ENCODE measurements at regions not wholly inside any gene's neighbourhood (a gene's known extent, or its start where the extent isn't known, plus 50 kb on each side); places are given as distances from the start of the nearest gene placed in this dataset.
"Not testable (repeated sequence)": the region's sequence is repeated elsewhere in the genome, so short reads cannot be mapped to it uniquely, and the experiment has no call there.

DNA sequence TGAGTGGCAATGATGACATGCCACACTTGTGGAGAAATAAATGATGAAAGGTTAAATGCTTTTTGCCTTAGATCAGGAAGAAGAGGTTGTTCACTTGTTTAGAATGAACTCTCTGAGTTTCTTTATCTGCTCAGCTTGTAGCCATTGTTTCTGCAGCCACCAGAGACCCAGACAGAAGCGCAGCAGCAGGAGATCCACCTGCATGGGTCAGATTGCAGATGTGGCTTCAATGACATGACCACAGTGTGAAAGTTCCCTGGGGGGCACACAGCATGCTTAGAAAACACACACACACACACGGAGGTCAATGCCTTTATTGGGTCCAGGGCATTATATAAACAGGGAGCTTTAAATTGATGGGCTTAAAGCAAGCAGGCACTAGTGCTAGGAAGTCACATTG is 129.0 kb upstream of the ZNF658 start:
- not testable (repeated sequence) for DNase-seq

DNA sequence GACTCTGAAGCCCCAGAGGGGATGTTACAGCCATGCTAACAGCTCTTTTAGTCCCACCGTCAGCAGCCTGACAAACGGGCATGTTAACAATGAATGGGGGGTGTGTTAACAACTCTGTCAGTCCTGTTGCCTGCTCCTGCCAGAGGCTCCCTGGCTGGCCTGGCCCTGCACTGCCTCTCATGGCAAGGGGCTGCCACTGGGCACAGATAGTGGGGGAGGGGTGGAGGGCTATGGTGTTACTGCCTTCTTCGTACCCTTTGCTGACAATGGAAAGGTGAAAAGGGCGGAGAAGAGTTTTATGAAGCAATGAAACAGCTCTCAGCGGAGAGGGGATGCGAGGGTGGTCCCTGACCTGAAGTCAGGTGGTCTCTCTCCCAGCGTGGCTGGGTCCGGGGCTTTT is 125.9 kb upstream of the ZNF658 start:
- DNase-seq = not testable (repeated sequence)

DNA sequence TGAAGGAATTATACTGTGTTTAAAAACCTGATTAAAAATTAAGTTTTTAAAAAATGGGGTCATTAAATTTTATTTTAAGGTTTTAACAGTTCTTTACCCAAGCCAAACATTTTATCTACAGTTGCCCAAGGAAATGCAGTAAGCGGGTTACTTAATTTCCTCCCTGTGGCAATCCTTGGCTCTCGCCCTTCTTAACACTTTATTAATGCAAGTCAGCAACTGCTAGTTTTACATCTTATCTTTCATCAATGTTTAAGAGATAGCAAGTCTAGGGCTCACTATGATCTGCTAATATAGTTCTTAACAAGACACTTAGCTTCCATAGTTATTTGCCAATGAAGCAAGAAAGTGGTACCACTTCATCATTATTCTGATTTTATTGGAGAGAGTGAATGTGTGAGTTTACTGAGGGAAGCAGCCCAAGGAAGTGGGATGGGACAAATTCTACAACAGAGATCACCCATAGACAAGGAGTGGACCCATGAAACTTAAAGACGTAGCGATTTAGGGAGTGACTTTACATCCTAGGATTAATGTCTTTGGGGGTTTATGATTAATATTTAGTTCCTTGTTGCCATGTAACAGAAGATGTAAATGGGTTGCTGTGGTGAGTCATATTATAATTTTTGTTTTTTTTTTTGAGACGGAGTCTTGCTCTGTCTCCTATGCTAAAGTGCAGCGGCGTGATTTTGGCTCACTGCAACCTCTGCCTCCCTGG is 120.4 kb upstream of the ZNF658 start:
- DNase-seq = not testable (repeated sequence)

DNA sequence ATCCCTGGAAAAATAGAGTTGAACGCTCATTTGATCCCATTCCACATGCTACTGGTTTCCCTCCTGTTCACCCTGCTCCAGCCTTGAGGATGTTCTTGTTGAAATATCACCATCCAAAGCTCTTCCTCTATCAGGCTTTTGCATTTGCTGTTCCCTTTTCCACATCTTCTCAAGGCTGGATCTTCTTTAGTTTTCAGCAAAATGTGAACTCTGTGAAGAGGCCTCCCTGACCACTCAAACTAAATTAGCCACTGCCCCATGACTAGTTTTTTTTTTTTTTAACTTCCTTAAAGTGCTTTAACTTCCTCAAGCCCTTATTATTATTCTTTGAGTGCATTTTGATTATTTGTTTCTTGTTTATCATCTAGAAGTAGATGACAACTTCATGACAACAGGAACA is 119.3 kb upstream of the ZNF658 start:
- DNase-seq = not testable (repeated sequence)

GRCh38 chr9:66782010-66782409 is 118.5 kb upstream of the ZNF658 start:
- DNase-seq = not testable (repeated sequence)

GRCh38 chr9:66785603-66786002 is 114.9 kb upstream of the ZNF658 start:
- DNase-seq = not testable (repeated sequence)

DNA sequence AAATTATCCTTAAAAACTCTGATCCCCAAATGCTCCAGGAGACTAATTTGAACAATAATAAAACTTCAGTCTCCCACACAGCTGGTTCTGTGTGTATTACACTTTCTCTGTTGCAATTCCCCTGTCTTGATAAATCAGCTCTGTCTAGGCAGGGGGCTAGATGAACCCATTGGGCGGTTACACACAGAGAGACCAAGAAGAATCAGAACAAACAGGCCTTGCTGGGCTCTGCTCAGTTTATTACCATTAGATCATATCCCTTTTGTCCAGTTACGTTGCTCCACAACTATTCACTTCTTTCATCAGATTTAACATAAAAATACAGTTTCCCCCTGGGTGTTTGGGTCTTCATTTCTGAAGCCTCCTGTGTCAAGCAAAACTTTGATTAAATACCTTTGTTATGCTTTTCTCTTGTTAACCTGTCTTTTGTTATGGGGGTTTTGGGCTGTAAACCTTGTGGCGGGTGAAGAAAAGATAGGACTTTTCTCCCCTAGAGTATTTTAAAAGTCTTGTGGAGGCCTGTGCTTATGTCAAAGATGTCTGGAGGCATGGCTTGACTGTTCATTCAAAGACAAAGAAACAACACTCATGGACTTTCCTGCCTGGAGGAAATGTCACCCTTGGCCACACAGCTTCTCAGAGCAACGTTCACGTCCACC is 109.3 kb upstream of the ZNF658 start:
- not testable (repeated sequence) for DNase-seq

- DNase-seq = not testable (repeated sequence)
These were observed 105.8 kb upstream of the ZNF658 start for GRCh38 chr9:66794769-66795168.

DNA sequence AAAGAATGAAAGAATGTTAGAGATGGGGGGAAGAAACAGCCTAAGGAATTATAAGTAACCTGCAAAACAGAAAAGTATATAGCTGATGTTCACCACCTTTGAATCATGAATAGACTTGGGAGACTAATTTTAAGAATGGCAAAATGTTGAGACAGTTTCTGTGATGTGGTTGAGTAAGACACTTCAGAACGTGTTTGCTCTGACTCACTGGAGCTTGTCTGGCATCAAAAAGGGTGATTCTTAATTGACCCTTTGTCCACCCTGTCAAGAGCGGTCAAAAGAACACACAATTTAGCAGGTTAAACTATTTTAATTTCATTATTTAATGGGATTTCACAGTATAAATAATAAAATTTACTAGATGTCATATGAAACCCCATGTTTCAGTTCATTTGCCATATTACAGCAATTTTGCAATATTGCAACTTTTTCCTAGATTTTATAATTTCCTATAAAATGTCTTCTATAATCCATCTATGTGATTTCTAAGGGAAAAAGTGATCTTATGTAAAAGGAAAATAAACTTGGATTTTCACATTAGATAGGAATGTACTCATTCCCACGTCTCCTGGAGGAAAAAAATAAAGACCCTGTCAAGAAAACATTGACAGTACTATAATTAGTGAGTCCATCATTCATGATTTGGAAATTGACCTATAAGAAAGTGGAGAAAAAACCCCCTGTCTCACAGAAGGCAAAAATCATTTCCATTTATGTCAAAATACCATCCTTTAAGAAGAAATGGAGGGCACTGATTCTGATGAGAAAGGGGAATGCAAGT is 104.6 kb upstream of the ZNF658 start:
- DNase-seq = not testable (repeated sequence)

GRCh38 chr9:66797905-66798616 is 102.5 kb upstream of the ZNF658 start:
- DNase-seq = not testable (repeated sequence)

DNA sequence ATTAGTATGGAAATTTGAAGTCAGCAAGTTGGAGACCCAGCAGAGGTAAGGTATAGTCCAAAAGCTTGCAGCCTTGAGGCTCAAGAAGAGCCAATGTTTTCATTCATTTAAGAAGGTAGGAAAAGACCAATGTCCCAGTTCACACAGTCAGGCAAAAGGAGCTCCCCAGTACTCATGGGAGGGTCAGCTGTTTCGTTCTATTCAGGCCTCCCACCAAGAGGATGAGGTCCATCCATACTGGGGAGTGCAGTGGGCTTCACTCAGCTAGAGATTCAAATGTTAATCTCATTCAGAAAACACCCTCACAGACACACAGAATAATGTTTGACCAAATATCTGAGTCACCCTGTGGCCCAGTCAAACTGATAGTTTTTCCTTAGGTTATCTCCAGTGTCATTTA is 96.9 kb upstream of the ZNF658 start:
- not testable (repeated sequence) for DNase-seq

DNA sequence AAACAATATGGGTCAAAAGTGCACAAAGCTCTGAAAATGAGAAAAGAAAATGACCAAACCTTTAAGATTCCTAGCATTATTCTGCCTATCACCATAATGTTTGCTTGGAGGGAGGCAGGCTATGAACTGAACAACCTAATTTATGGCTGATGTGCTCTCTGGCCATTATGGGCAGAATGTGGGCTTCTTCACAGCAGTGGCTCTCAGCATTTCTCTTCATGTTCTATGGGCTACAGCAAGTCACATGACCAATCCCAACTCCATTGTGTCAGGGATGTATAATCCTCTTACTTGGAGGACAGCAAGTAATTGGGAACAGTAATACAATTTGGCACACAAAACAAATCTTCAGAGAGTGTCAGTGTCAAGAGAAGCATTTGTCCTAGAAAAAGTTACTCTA is 90.3 kb upstream of the ZNF658 start:
- not testable (repeated sequence) for DNase-seq

GRCh38 chr9:66812367-66812766 is 88.2 kb upstream of the ZNF658 start:
- not testable (repeated sequence) for DNase-seq

GRCh38 chr9:66812967-66813366 is 87.6 kb upstream of the ZNF658 start:
- DNase-seq = not testable (repeated sequence)

GRCh38 chr9:66814038-66814437 is 86.5 kb upstream of the ZNF658 start:
- not testable (repeated sequence) for DNase-seq

- DNase-seq = not testable (repeated sequence)
These were observed 81.0 kb upstream of the ZNF658 start for GRCh38 chr9:66819510-66819909.

DNA sequence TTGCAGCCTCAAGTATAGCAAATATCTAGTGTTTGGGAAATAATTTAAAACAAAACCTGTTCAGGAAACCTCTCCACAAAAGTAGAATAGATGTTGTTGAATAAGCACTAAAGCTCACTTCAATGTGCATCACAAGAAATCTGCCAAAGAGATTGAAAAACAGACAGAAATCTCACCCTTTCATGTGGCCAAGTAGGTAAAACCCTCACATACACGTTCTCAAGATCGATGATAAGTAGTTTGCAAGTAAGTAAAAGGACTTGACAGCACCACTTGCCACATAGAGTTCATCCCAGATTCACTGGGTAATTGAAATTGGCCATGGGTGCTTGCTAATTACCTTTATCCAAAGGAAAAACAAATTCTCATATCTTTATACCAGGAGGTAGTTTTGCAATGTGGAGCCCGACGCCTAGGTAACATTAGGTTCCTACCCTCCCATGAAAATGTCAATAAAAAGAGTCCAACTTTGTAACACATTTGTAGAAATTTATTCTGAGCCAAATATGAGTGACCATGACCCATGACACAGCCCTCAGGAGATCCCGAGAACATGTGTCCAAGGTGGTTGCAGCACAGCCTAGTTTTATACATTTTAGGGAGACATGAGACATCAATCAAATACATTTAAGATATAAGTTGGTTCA is 80.4 kb upstream of the ZNF658 start:
- not testable (repeated sequence) for DNase-seq

DNA sequence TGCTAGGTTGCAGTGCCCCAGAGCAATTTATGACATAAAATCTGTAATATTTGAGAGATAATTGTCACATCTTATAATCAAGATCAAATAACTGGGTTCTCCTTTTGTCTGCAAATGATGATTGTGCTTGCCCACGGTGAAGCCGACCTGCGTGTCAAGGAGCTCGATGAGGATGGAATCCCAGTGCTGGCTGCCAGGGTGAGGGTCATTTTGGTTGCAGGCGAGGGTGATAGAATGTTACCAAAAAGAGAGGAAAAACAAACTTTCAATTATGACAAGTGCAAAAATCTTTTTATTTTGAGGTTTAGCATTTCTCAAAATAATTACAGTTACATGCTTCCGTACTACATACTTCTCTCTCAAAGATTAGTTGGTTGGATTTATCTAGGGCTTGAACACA is 76.4 kb upstream of the ZNF658 start:
- not testable (repeated sequence) for DNase-seq

DNA sequence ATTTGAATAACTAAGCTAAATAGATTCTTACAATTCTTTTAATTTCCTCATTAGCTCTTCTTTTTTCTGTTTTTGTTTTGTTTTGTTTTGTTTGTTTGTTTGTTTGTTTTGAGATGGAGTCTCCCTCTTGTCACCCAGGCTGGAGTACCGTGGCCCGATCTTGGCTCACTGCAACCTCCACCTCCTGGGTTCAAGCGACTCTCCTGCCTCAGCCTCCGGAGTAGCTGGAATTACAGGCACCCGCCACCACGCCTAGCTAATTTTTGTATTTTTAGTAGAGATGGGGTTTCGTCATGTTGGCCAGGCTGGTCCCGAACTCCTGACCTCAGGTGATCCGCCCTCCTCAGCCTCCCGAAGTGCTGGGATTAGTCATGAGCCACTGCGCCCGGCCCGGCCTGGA is 70.7 kb upstream of the ZNF658 start:
- not testable (repeated sequence) for DNase-seq

GRCh38 chr9:66830777-66831497 is 69.6 kb upstream of the ZNF658 start:
- not testable (repeated sequence) for DNase-seq

DNA sequence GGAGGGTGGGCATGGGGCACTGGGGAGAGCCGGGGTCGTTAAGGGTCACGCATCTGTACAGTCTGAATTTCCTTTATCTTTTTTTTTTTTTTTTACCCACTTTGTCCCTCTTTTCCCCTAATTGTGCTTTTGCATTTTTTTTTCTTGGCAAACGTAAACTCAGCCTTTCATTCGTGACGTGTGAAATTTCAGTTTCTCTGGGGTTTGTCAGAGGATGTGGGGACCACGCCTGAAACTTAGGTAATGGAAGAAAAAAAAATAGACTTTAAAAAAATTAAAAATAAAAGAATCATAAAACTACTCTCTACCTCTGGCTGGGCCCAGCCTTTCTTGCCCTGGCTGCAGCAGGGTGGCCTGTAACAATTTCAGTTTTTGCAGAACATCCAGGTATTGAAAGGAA is 68.3 kb upstream of the ZNF658 start:
- DNase-seq = not testable (repeated sequence)
